22Rv1 (cell line): ENCODE measurements at regions not wholly inside any gene's neighbourhood (a gene's known extent, or its start where the extent isn't known, plus 50 kb on each side); places are given as distances from the start of the nearest gene placed in this dataset.

Source experiments
- ZFX ChIP-seq: fragments of 450-650 bp; IDR thresholded peaks from 2 replicates; pipeline ENCODE4 v1.6.1; 2017; ENCODE audit warnings: antibody characterized with exemption, borderline replicate concordance
- TF ChIP-seq, protein P1 (sequence below): fragments of 450-650 bp; IDR thresholded peaks from 2 replicates; pipeline ENCODE4 v1.5.1; 2017; ENCODE audit warnings: mild to moderate bottlenecking

DNA sequence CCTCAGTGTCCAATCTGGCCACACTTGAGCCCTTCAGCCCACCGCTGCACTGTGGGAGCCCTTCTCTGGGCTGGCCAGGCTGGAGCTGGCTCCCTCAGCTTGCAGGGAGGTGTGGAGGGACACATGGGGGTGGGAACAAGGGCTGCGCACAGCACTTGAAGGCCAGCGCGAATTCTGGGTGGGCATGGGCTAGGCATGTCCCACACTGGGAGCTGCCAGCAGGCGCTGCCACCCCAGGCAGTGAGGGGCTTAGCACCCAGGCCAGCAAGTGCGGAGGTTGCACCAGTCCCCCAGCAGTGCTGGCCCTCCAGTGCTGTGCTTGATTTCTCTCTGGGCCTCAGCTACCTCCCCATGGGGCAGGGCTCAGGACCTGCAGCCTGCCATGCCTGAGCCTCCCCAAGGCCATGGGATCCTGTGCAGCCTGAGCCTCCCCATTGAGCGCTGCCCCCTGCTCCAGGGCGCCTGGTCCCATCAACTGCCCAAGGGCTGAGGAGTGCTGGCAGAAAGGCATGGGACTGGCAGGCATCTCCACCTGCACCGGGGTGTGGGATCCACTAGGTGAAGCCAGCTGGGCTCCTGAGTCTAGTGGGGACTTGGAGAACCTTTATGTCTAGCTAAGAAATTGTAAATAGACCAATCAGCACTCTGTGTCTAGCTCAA is 148.2 kb downstream of the EMB start:
- TF ChIP-seq, protein P1, sequence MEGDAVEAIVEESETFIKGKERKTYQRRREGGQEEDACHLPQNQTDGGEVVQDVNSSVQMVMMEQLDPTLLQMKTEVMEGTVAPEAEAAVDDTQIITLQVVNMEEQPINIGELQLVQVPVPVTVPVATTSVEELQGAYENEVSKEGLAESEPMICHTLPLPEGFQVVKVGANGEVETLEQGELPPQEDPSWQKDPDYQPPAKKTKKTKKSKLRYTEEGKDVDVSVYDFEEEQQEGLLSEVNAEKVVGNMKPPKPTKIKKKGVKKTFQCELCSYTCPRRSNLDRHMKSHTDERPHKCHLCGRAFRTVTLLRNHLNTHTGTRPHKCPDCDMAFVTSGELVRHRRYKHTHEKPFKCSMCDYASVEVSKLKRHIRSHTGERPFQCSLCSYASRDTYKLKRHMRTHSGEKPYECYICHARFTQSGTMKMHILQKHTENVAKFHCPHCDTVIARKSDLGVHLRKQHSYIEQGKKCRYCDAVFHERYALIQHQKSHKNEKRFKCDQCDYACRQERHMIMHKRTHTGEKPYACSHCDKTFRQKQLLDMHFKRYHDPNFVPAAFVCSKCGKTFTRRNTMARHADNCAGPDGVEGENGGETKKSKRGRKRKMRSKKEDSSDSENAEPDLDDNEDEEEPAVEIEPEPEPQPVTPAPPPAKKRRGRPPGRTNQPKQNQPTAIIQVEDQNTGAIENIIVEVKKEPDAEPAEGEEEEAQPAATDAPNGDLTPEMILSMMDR, result no peak
- no peak for TF ChIP-seq ZFX
